Left cardiac atrium (tissue), 4 donors: ENCODE measurements at regions not wholly inside any gene's neighbourhood (a gene's known extent, or its start where the extent isn't known, plus 50 kb on each side); places are given as distances from the start of the nearest gene placed in this dataset.

Source experiments
- ATAC-seq, 2 donors: fragments of 200-7000 bp; cut with Tn5 transposase; one replicate each; pipeline ENCODE4 v1.9.1; 2020; ENCODE audit warnings: mild to moderate bottlenecking in 2 of 2, moderate library complexity in 2 of 2
- DNase-seq: peaks from one replicate; pipeline ENCODE4 v3.0.0-alpha.2; 2020
- intact Hi-C, 2 donors: fragments of 100-400 bp; cut with DNase I; formaldehyde crosslinking; loops; one replicate each; pipeline versions ENCODE4 v1.14.1 to v1.15.1; 2022 to 2023
- donor health status: DM: no; HTN: yes; CAD: no.
- donor health status: DM: no; HTN: yes; CAD: no; lungs with severe emphysema.
- donor health status: DM: yes; HTN: yes; CAD: no.
- donor health status: Dilated cardiomyopathy.

- DNase-seq (no peak), ATAC-seq (peak in 1 of 2 donors; percentile 23)
- intact Hi-C loops: no loop called here
Observed at GRCh38 chr4:26806331-26806730, 54.3 kb upstream of the STIM2 start.

- DNase-seq: no peak
- intact Hi-C loops: no loop called here
- ATAC-seq: no peak
Observed at GRCh38 chr4:26807330-26807729, 53.3 kb upstream of the STIM2 start.

GRCh38 chr4:26809811-26810210, 50.8 kb upstream of the STIM2 start:
- peak; percentile 46 to 55 for ATAC-seq

More at GRCh38 chr4:26809811-26810210, 50.8 kb upstream of the STIM2 start:
- no peak for DNase-seq
- intact Hi-C loops: no loop called here
